HUES64 (cell line): ENCODE measurements at regions not wholly inside any gene's neighbourhood (a gene's known extent, or its start where the extent isn't known, plus 50 kb on each side); places are given as distances from the start of the nearest gene placed in this dataset.
"Not testable (repeated sequence)": the region's sequence is repeated elsewhere in the genome, so short reads cannot be mapped to it uniquely, and the experiment has no call there.

ENCODE experiments used
- H3K27ac ChIP-seq: 2 replicates; pipeline ENCODE4 v1.7.0; 2013; ENCODE audit warnings: low read depth, low read length, inconsistent platforms
- H3K27me3 ChIP-seq: 2 replicates; pipeline ENCODE4 v1.6.1; 2013; ENCODE audit warnings: mild to moderate bottlenecking, low read length; ENCODE audit not compliant: insufficient read depth
- H3K36me3 ChIP-seq: 2 replicates; pipeline ENCODE4 v1.6.1; 2013; ENCODE audit warnings: mild to moderate bottlenecking, low read length; ENCODE audit not compliant: insufficient read depth
- H3K4me1 ChIP-seq: 2 replicates; pipeline ENCODE4 v1.6.1; 2013; ENCODE audit warnings: mild to moderate bottlenecking, low read length, moderate library complexity; ENCODE audit not compliant: insufficient read depth
- H3K4me3 ChIP-seq: 2 replicates; pipeline ENCODE4 v1.5.1; 2013; ENCODE audit warnings: mild to moderate bottlenecking, low read length, moderate library complexity
- H3K9ac ChIP-seq: 2 replicates; pipeline ENCODE4 v1.6.1; 2013; ENCODE audit warnings: mild to moderate bottlenecking, low read depth, low read length
- H3K9me3 ChIP-seq: 2 replicates; pipeline ENCODE4 v1.6.1; 2013; ENCODE audit warnings: low read depth, low read length; ENCODE audit not compliant: insufficient read depth
- WGBS: fragments of 150-250, 120-280 bp; methylation state at CpG from one replicate; pipeline ENCODE4 v1.1.7; 2013; ENCODE audit warnings: missing lambda C conversion rate; 5-methylcytosine and 5-hydroxymethylcytosine counted together

GRCh38 chr13:48866249-48866648 lies 109.5 kb upstream of the FNDC3A start:
- H3K27ac ChIP-seq: no peak overlapping the region
- no peaks in the 10 kb centered on the region for H3K36me3 ChIP-seq
- no peaks in the 10 kb centered on the region for H3K9me3 ChIP-seq
- H3K4me3 ChIP-seq: no peak overlapping the region
- no peak overlapping the region for H3K9ac ChIP-seq
- no peaks in the 10 kb centered on the region for H3K27me3 ChIP-seq
- WGBS: 93% methylated on average over 6 of the region's 6 CpGs
- no peaks in the 10 kb centered on the region for H3K4me1 ChIP-seq

GRCh38 chr13:48873081-48873480 lies 102.6 kb upstream of the FNDC3A start:
- Histone ChIP-seq H3K27ac (no peak overlapping the region), H3K36me3 (no peaks in the 10 kb centered on the region), H3K4me1 (peaks cover 43% of the 10 kb centered on the region), H3K27me3 (peaks cover 39% of the 10 kb centered on the region), H3K9me3 (no peaks in the 10 kb centered on the region), H3K4me3 (no peak overlapping the region), H3K9ac (no peak overlapping the region)
- WGBS: 62% methylated on average over 1 of the region's 1 CpG

- Histone ChIP-seq H3K27ac (no peak overlapping the region), H3K4me3 (no peak overlapping the region), H3K9me3 (no peaks in the 10 kb centered on the region), H3K9ac (no peak overlapping the region), H3K4me1 (peaks cover 43% of the 10 kb centered on the region), H3K27me3 (peaks cover 39% of the 10 kb centered on the region), H3K36me3 (no peaks in the 10 kb centered on the region)
- 11% methylated on average over 2 of the region's 2 CpGs for WGBS
Observed at GRCh38 chr13:48873587-48873986, 102.1 kb upstream of the FNDC3A start.

GRCh38 chr13:48874165-48874564 lies 101.5 kb upstream of the FNDC3A start:
- no peaks in the 10 kb centered on the region for H3K9me3 ChIP-seq
- no peak overlapping the region for H3K4me3 ChIP-seq
- H3K36me3 ChIP-seq: no peaks in the 10 kb centered on the region
- H3K9ac ChIP-seq: no peak overlapping the region
- H3K27ac ChIP-seq: no peak overlapping the region
- WGBS: 47% methylated on average over 3 of the region's 3 CpGs
- peaks cover 39% of the 10 kb centered on the region for H3K27me3 ChIP-seq
- H3K4me1 ChIP-seq: peaks cover 43% of the 10 kb centered on the region

GRCh38 chr13:48875047-48875446 lies 100.7 kb upstream of the FNDC3A start:
- H3K36me3 ChIP-seq: no peaks in the 10 kb centered on the region
- peaks cover 43% of the 10 kb centered on the region for H3K4me1 ChIP-seq
- H3K27ac ChIP-seq: no peak overlapping the region
- peaks cover 47% of the 10 kb centered on the region for H3K27me3 ChIP-seq
- no peak overlapping the region for H3K9ac ChIP-seq
- peak overlapping the region; percentile 20 for H3K4me3 ChIP-seq
- no peaks in the 10 kb centered on the region for H3K9me3 ChIP-seq
- 4% methylated on average over 3 of the region's 4 CpGs for WGBS

GRCh38 chr13:48876289-48876688 lies 99.4 kb upstream of the FNDC3A start:
- H3K4me3 ChIP-seq: no peak overlapping the region
- H3K9ac ChIP-seq: no peak overlapping the region
- H3K4me1 ChIP-seq: peaks cover 43% of the 10 kb centered on the region
- H3K27me3 ChIP-seq: peaks cover 59% of the 10 kb centered on the region
- H3K36me3 ChIP-seq: no peaks in the 10 kb centered on the region
- no peaks in the 10 kb centered on the region for H3K9me3 ChIP-seq
- no peak overlapping the region for H3K27ac ChIP-seq

- 82% methylated on average over 2 of the region's 2 CpGs for WGBS
- no peaks in the 10 kb centered on the region for H3K9me3 ChIP-seq
- H3K4me3 ChIP-seq: no peak overlapping the region
- H3K4me1 ChIP-seq: peaks cover 22% of the 10 kb centered on the region
- H3K27ac ChIP-seq: no peak overlapping the region
- H3K27me3 ChIP-seq: peaks cover 58% of the 10 kb centered on the region
- no peak overlapping the region for H3K9ac ChIP-seq
- no peaks in the 10 kb centered on the region for H3K36me3 ChIP-seq
Observed at GRCh38 chr13:48879432-48879831, 96.3 kb upstream of the FNDC3A start.

- Histone ChIP-seq H3K4me1 (peaks cover 18% of the 10 kb centered on the region), H3K9me3 (no peaks in the 10 kb centered on the region), H3K36me3 (no peaks in the 10 kb centered on the region), H3K4me3 (no peak overlapping the region), H3K9ac (no peak overlapping the region), H3K27ac (no peak overlapping the region), H3K27me3 (peaks cover 55% of the 10 kb centered on the region)
- WGBS: 82% methylated on average over 7 of the region's 7 CpGs
Observed at GRCh38 chr13:48879854-48880253, 95.9 kb upstream of the FNDC3A start.

GRCh38 chr13:48883786-48884185 lies 91.9 kb upstream of the FNDC3A start:
- not testable (repeated sequence) for H3K9me3 ChIP-seq, H3K27ac ChIP-seq, H3K9ac ChIP-seq, H3K36me3 ChIP-seq, H3K4me3 ChIP-seq, H3K4me1 ChIP-seq
- H3K27me3 ChIP-seq: peaks cover 25% of the 10 kb centered on the region
- WGBS: 100% methylated on average over 1 of the region's 1 CpG

- Histone ChIP-seq H3K4me1 (0 out of 2 replicates have a peak, but pooled peaks cover 3% of the 10 kb centered on the region), H3K4me3 (no peak overlapping the region), H3K27me3 (peaks cover 17% of the 10 kb centered on the region), H3K9ac (no peak overlapping the region), H3K36me3 (no peaks in the 10 kb centered on the region), H3K27ac (no peak overlapping the region), H3K9me3 (no peaks in the 10 kb centered on the region)
Observed at GRCh38 chr13:48885027-48885395, 90.7 kb upstream of the FNDC3A start.

- Histone ChIP-seq H3K36me3 (no peaks in the 10 kb centered on the region), H3K9me3 (no peaks in the 10 kb centered on the region), H3K4me1 (0 out of 2 replicates have a peak, but pooled peaks cover 3% of the 10 kb centered on the region), H3K4me3 (no peak overlapping the region), H3K27ac (no peak overlapping the region), H3K9ac (no peak overlapping the region), H3K27me3 (no peaks in the 10 kb centered on the region)
- 99% methylated on average over 5 of the region's 5 CpGs for WGBS
Observed at GRCh38 chr13:48888613-48889012, 87.1 kb upstream of the FNDC3A start.

- H3K36me3 ChIP-seq: no peaks in the 10 kb centered on the region
- H3K9me3 ChIP-seq: no peaks in the 10 kb centered on the region
- no peak overlapping the region for H3K27ac ChIP-seq
- H3K27me3 ChIP-seq: no peaks in the 10 kb centered on the region
- WGBS: 60% methylated on average over 3 of the region's 3 CpGs
- no peak overlapping the region for H3K9ac ChIP-seq
- 0 out of 2 replicates have a peak, but pooled peaks cover 1% of the 10 kb centered on the region for H3K4me1 ChIP-seq
- no peak overlapping the region for H3K4me3 ChIP-seq
Observed at GRCh38 chr13:48890391-48890790, 85.3 kb upstream of the FNDC3A start.
